OCI-LY1 (cell line): ENCODE measurements at regions not wholly inside any gene's neighbourhood (a gene's known extent, or its start where the extent isn't known, plus 50 kb on each side); places are given as distances from the start of the nearest gene placed in this dataset.

Source experiments
- H2AFZ ChIP-seq: fragments of 200-600 bp; sonication (generic), shearing (Covaris generic); 2 replicates; pipeline ENCODE4 v1.6.0; 2014; ENCODE audit warnings: antibody characterized with exemption, mild to moderate bottlenecking, low read length
- H3F3A ChIP-seq: fragments of 200-600 bp; sonication (generic), shearing (Covaris generic); 2 replicates; pipeline ENCODE4 v1.6.0; 2014; ENCODE audit warnings: mild to moderate bottlenecking, antibody characterized with exemption, low read length, moderate library complexity; ENCODE audit not compliant: insufficient read depth
- H3K27ac ChIP-seq: fragments of 200-600 bp; sonication (generic); 2 replicates; pipeline ENCODE4 v1.5.1; 2014; ENCODE audit warnings: low read length, mixed run types, mild to moderate bottlenecking, low read depth; ENCODE audit not compliant: poor library complexity, severe bottlenecking
- H3K27me3 ChIP-seq: fragments of 200-600 bp; sonication (generic); 2 replicates; pipeline ENCODE4 v1.6.0; 2014; ENCODE audit warnings: antibody characterized with exemption, mild to moderate bottlenecking, low read length, moderate library complexity; ENCODE audit not compliant: insufficient read depth
- H3K36me3 ChIP-seq: fragments of 200-600 bp; sonication (generic); 2 replicates; pipeline ENCODE4 v1.6.1; 2014; ENCODE audit warnings: mild to moderate bottlenecking, antibody characterized with exemption, low read length, moderate library complexity, mixed read lengths; ENCODE audit not compliant: insufficient read depth
- H3K4me1 ChIP-seq: fragments of 200-600 bp; sonication (generic); 2 replicates; pipeline ENCODE4 v1.5.1; 2014; ENCODE audit warnings: mild to moderate bottlenecking, low read length, moderate library complexity; ENCODE audit not compliant: insufficient read depth, severe bottlenecking
- H3K4me2 ChIP-seq: fragments of 200-600 bp; sonication (generic), shearing (Covaris generic); 2 replicates; pipeline ENCODE4 v1.6.1; 2014; ENCODE audit warnings: low read length
- H3K4me3 ChIP-seq: fragments of 200-600 bp; sonication (generic); 2 replicates; pipeline ENCODE4 v1.5.1; 2014; ENCODE audit warnings: low read length, low read depth, mild to moderate bottlenecking, mixed read lengths; ENCODE audit not compliant: poor library complexity, severe bottlenecking
- H3K79me2 ChIP-seq: fragments of 200-600 bp; shearing (Covaris generic); 2 replicates; pipeline ENCODE4 v1.6.1; 2016; ENCODE audit warnings: mixed run types, low read length, mixed read lengths; ENCODE audit not compliant: insufficient read depth
- H3K9ac ChIP-seq: fragments of 200-600 bp; sonication (generic), shearing (Covaris generic); 2 replicates; pipeline ENCODE4 v1.6.1; 2014; ENCODE audit warnings: mild to moderate bottlenecking, low read length, mixed read lengths
- H3K9me2 ChIP-seq: fragments of 200-600 bp; sonication (generic), shearing (Covaris generic); 2 replicates; pipeline ENCODE4 v1.6.1; 2014; ENCODE audit warnings: low read depth, mild to moderate bottlenecking, low read length, mixed read lengths
- H3K9me3 ChIP-seq: fragments of 200-600 bp; shearing (Covaris generic); 2 replicates; pipeline ENCODE4 v1.6.1; 2014; ENCODE audit warnings: low read length, mixed read lengths
- H4K20me1 ChIP-seq: fragments of 200-600 bp; sonication (generic), shearing (Covaris generic); 2 replicates; pipeline ENCODE4 v1.6.0; 2016; ENCODE audit warnings: mild to moderate bottlenecking, low read length; ENCODE audit not compliant: insufficient read depth
- CTCF ChIP-seq: fragments of 200-600 bp; sonication (generic), shearing (Covaris generic); IDR thresholded peaks from 2 replicates; pipeline ENCODE4 v1.5.1; 2017; ENCODE audit warnings: mild to moderate bottlenecking, antibody characterized with exemption, low read length, moderate library complexity, mixed read lengths
- EZH2 ChIP-seq: fragments of 200-600 bp; sonication (generic), shearing (Covaris generic); IDR thresholded peaks from 2 replicates; pipeline ENCODE4 v1.8.0; 2017; ENCODE audit warnings: borderline replicate concordance, mixed run types, mild to moderate bottlenecking, antibody characterized with exemption, low read length, moderate library complexity, mixed read lengths

- TF ChIP-seq CTCF (no peak), EZH2 (no peak)
- Histone ChIP-seq H3K9me2 (no peaks in the 10 kb centered on the region), H3K9ac (no peak overlapping the region), H3K36me3 (no peaks in the 10 kb centered on the region), H3K4me2 (no peak overlapping the region), H2AFZ (no peak overlapping the region), H3K9me3 (peaks cover 5% of the 10 kb centered on the region; the same call in 1 of the 2 replicates), H3K4me3 (no peak overlapping the region), H3K27me3 (no peaks in the 10 kb centered on the region), H3F3A (no peaks in the 10 kb centered on the region), H4K20me1 (no peaks in the 10 kb centered on the region), H3K27ac (peak overlapping the region; percentile 59), H3K79me2 (no peaks in the 10 kb centered on the region), H3K4me1 (peaks cover 56% of the 10 kb centered on the region)
Measured at GRCh38 chr4:43560047-43560446, 667.5 kb downstream of the GRXCR1 start.

DNA sequence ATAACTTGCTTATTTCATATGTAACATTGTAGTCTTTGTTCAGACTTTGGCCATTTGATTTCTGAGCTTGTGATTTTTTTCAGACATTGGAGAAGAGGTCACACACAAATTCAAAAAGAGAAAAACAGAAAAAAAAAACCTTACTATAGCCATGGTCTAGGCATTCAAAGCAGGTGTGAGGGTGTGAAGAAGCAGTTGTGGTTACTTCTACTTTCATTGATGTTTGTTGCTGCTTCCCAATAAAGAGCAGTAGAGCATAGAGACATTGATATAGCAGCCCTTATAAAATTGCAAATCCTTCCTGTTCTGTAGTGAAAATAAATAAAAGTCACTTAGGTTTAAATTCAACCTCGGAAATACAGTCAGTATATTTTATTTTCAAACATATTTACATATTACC, 671.6 kb downstream of the GRXCR1 start:
- H3K27ac ChIP-seq: peak overlapping the region; percentile 88
- no peak overlapping the region for H3K4me3 ChIP-seq
- H4K20me1 ChIP-seq: no peaks in the 10 kb centered on the region
- H3K27me3 ChIP-seq: no peaks in the 10 kb centered on the region
- no peaks in the 10 kb centered on the region for H3K36me3 ChIP-seq
- no peaks in the 10 kb centered on the region for H3K79me2 ChIP-seq
- no peak overlapping the region for H2AFZ ChIP-seq
- H3K4me2 ChIP-seq: peak overlapping the region; percentile 38
- peaks cover 51% of the 10 kb centered on the region for H3K4me1 ChIP-seq
- H3F3A ChIP-seq: no peaks in the 10 kb centered on the region
- no peak for TF ChIP-seq CTCF
- TF ChIP-seq EZH2: no peak
- peak overlapping the region; percentile 49 for H3K9ac ChIP-seq
- no peaks in the 10 kb centered on the region for H3K9me2 ChIP-seq
- no peaks in the 10 kb centered on the region for H3K9me3 ChIP-seq

DNA sequence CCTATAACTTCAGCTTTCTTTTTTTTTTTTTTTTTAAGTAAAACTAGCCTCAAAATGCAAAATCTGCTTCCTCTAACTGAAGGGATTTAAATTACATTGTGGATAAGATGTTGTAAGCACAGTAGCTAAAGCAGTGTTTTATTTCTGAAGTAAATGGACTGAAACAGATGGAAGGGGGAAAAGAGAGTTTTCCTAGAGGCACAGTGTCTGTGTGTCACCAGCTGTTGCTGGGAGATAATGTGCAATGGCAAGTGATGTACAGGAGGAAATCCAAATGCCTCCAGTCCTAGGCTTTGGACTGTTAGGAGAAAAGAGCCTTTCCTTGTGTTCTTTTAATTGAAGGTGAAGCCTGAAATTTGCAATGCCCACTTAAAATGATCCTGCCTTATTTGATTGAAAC, 672.1 kb downstream of the GRXCR1 start:
- H3K9me2 ChIP-seq: no peaks in the 10 kb centered on the region
- H4K20me1 ChIP-seq: no peaks in the 10 kb centered on the region
- H3K4me1 ChIP-seq: peaks cover 51% of the 10 kb centered on the region
- no peaks in the 10 kb centered on the region for H3K36me3 ChIP-seq
- TF ChIP-seq CTCF (no peak), EZH2 (no peak)
- H3F3A ChIP-seq: no peaks in the 10 kb centered on the region
- H3K9me3 ChIP-seq: no peaks in the 10 kb centered on the region
- peak overlapping the region; percentile 88 for H3K27ac ChIP-seq
- H3K4me2 ChIP-seq: peak overlapping the region; percentile 38
- H3K9ac ChIP-seq: peak overlapping the region; percentile 19; the same call in 1 of the 2 replicates
- H3K4me3 ChIP-seq: no peak overlapping the region
- H2AFZ ChIP-seq: no peak overlapping the region
- no peaks in the 10 kb centered on the region for H3K79me2 ChIP-seq
- H3K27me3 ChIP-seq: no peaks in the 10 kb centered on the region
